Astrocyte of the spinal cord (primary cell): ENCODE measurements at regions not wholly inside any gene's neighbourhood (a gene's known extent, or its start where the extent isn't known, plus 50 kb on each side); places are given as distances from the start of the nearest gene placed in this dataset.

Experiments
- DNase-seq: peaks from one replicate; pipeline ENCODE4 v3.0.0; 2011; ENCODE audit warnings: low read depth, low spot score
- H3K4me3 ChIP-seq: 2 replicates; pipeline ENCODE4 v1.5.1; 2011; ENCODE audit warnings: low read depth, mild to moderate bottlenecking, low read length, moderate library complexity
- CTCF ChIP-seq: IDR thresholded peaks from 2 replicates; pipeline ENCODE4 v1.5.1; 2012; ENCODE audit warnings: low read depth, mild to moderate bottlenecking, low read length, inconsistent platforms
- in situ Hi-C: cut with HindIII; loops from 2 replicates; pipeline ENCODE4 v1.10.0; 2017; ENCODE audit warnings: low sequenced_read_pairs

- DNase-seq: no peak
- in situ Hi-C loops: no loop called here
- TF ChIP-seq CTCF: no peak
- H3K4me3 ChIP-seq: no peak overlapping the region
These were observed 98.5 kb upstream of the S1PR3 start for GRCh38 chr9:88892724-88893123.

GRCh38 chr9:88897081-88897480 lies 94.2 kb upstream of the S1PR3 start:
- DNase-seq: no peak
- TF ChIP-seq CTCF: no peak
- in situ Hi-C loops: no loop called here
- H3K4me3 ChIP-seq: no peak overlapping the region

GRCh38 chr9:88898039-88898720 lies 93.1 kb upstream of the S1PR3 start:
- TF ChIP-seq CTCF: no peak
- no peak overlapping the region for H3K4me3 ChIP-seq
- in situ Hi-C loops: no loop called here
- DNase-seq: no peak

GRCh38 chr9:88905506-88905905 lies 85.8 kb upstream of the S1PR3 start:
- TF ChIP-seq CTCF: no peak
- H3K4me3 ChIP-seq: no peak overlapping the region
- in situ Hi-C loops: no loop called here
- DNase-seq: peak; percentile 7

GRCh38 chr9:88915916-88916315 lies 75.4 kb upstream of the S1PR3 start:
- no peak for TF ChIP-seq CTCF
- in situ Hi-C loops: no loop called here
- no peak overlapping the region for H3K4me3 ChIP-seq
- DNase-seq: no peak

- in situ Hi-C loops: no loop called here
- DNase-seq: no peak
- H3K4me3 ChIP-seq: no peak overlapping the region
- no peak for TF ChIP-seq CTCF
These were observed 74.4 kb upstream of the S1PR3 start for GRCh38 chr9:88916894-88917293.
